Esophagus squamous epithelium (tissue), 5 donors: ENCODE measurements at regions not wholly inside any gene's neighbourhood (a gene's known extent, or its start where the extent isn't known, plus 50 kb on each side); places are given as distances from the start of the nearest gene placed in this dataset.
A peak's percentile ranks its signal among the peaks of the same experiment; 100 is the strongest.

Source experiments
- DNase-seq: peaks from one replicate; lab custom pipeline; 2025; lab: John Stamatoyannopoulos, UW
- H3K27ac ChIP-seq, 4 donors: fragments of 200-600 bp; sonication (generic); one replicate each; pipeline ENCODE4 v1.5.1; 2016 to 2019; ENCODE audit warnings: mild to moderate bottlenecking in 1 of 4
- H3K27me3 ChIP-seq, 4 donors: fragments of 200-600 bp; sonication (generic); 1 replicate in 3 of 4; 2 replicates in 1 of 4; pipeline versions ENCODE4 v1.5.1 to v1.6.0; 2017 to 2021; ENCODE audit warnings: antibody characterized with exemption in 1 of 4
- H3K36me3 ChIP-seq, 3 donors: fragments of 200-600 bp; sonication (generic); one replicate each; pipeline ENCODE4 v1.5.1; 2016 to 2019
- H3K4me1 ChIP-seq, 3 donors: fragments of 200-600 bp; sonication (generic); one replicate each; pipeline ENCODE4 v1.5.1; 2017 to 2019
- H3K4me3 ChIP-seq, 4 donors: fragments of 200-600 bp; sonication (generic); 1 replicate in 3 of 4; 2 replicates in 1 of 4; pipeline ENCODE4 v1.5.1; 2016 to 2019; ENCODE audit warnings: mild to moderate bottlenecking in 2 of 4, moderate library complexity in 1 of 4
- H3K9me3 ChIP-seq, 3 donors: fragments of 200-600 bp; sonication (generic); one replicate each; pipeline ENCODE4 v1.5.1; 2016 to 2019
- POLR2A ChIP-seq, 4 donors: fragments of 450-650 bp; IDR thresholded peaks; one replicate each; pipeline ENCODE4 v1.6.1; 2017; ENCODE audit warnings: antibody characterized with exemption in 4 of 4, mild to moderate bottlenecking in 4 of 4, moderate library complexity in 3 of 4
- WGBS, 2 donors: methylation state at CpG; one replicate each; pipeline ENCODE4 v1.1.5; 2018; 5-methylcytosine and 5-hydroxymethylcytosine counted together
- intact Hi-C: fragments of 100-400 bp; cut with DNase I; formaldehyde crosslinking; loops from one replicate; pipeline ENCODE4 v1.15.0; 2022
- TF ChIP-seq, protein P1 (sequence below), 6 experiments: fragments of 450-650 bp in 4 of 6; fragments of 200-600 bp in 2 of 6; sonication (generic) in 2 of 6; IDR thresholded peaks; one replicate each; pipeline ENCODE4 v1.5.1; 2016 to 2019; ENCODE audit warnings: antibody characterized with exemption in 6 of 6, mild to moderate bottlenecking in 4 of 6, moderate library complexity in 4 of 6
- donor health status: DM: yes; HTN: yes; CAD: no.

DNA sequence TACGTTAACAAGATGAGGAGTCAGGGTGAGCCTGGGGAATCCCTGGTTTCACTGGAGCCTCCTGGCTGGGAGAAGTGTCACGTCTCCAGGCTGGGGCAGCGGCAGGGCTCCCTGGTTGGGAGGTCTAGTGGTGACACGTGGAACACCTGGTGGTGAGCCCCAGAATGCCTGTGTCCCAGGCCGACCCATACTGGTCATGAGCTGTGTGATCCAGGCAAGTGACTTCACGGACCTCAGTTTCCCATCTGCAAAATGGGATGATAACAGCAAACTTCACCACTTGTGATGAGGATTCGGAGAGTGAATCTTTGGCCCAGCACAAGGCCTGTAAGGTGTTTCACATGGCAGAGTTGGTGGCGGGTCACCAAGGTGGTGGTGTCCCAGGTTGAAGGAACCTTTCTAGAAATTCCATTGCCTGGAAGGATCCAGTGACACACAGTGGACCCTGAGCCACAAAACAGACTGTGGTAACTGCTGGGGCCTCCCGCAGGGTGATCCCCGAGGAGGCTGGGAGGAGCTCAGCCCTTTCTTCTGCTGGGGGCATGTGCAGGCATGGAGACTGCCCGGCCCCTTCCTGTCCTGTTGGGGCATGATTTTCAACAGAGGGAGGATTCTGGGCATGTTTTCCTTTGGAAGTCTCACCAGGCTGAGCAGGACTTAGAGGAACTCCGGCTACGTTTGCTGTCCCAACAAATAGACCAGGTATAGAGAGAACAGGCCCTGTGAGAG lies 153.9 kb upstream of the IER5L start:
- no peak for DNase-seq
- WGBS, 2 donors = 63 to 65% methylated on average over 9 to 12 of the region's 13 CpGs
- peak overlapping the region; percentile 16 to 32 (median 27) for H3K4me3 ChIP-seq
- H3K27me3 ChIP-seq = no peaks in the 10 kb centered on the region
- intact Hi-C loops = no loop called here
- TF ChIP-seq, protein P1, sequence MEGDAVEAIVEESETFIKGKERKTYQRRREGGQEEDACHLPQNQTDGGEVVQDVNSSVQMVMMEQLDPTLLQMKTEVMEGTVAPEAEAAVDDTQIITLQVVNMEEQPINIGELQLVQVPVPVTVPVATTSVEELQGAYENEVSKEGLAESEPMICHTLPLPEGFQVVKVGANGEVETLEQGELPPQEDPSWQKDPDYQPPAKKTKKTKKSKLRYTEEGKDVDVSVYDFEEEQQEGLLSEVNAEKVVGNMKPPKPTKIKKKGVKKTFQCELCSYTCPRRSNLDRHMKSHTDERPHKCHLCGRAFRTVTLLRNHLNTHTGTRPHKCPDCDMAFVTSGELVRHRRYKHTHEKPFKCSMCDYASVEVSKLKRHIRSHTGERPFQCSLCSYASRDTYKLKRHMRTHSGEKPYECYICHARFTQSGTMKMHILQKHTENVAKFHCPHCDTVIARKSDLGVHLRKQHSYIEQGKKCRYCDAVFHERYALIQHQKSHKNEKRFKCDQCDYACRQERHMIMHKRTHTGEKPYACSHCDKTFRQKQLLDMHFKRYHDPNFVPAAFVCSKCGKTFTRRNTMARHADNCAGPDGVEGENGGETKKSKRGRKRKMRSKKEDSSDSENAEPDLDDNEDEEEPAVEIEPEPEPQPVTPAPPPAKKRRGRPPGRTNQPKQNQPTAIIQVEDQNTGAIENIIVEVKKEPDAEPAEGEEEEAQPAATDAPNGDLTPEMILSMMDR (IDR thresholded peaks at IDR 0.05) = peak in 1 of 6 experiments; percentile 9
- TF ChIP-seq POLR2A (IDR thresholded peaks at IDR 0.05) = peak in 1 of 4 donors; percentile 35
- peaks cover 0 to 12% (median 11%) of the 10 kb centered on the region in 3 donors for H3K9me3 ChIP-seq
- H3K36me3 ChIP-seq = no peaks in the 10 kb centered on the region
- H3K4me1 ChIP-seq = peaks cover 47 to 88% (median 58%) of the 10 kb centered on the region in 3 donors
- H3K27ac ChIP-seq = peak overlapping the region; percentile 86 to 96 (median 91)

DNA sequence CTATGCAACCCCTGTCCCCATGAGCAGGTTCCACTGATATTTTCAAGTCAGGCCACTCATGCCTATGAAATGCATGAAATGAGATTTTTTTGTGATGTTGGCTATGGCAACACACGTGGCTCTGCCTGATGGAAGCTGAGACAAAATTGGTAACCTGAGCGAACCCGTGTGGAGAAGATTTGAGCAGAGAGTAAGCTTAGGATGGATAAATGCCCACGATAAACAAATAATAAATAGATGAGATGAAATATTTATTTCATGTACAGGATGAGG lies 153.4 kb upstream of the IER5L start:
- 40 to 46% methylated on average over 4 of the region's 4 CpGs for WGBS, 2 donors
- Histone ChIP-seq H3K9me3 (peaks cover 0 to 12% (median 11%) of the 10 kb centered on the region in 3 donors), H3K27ac (peak overlapping the region; percentile 86 to 96 (median 91)), H3K4me3 (no peak overlapping the region), H3K4me1 (peaks cover 42 to 88% (median 55%) of the 10 kb centered on the region in 3 donors), H3K27me3 (no peaks in the 10 kb centered on the region), H3K36me3 (no peaks in the 10 kb centered on the region)
- intact Hi-C loops = no loop called here
- TF ChIP-seq POLR2A (IDR thresholded peaks at IDR 0.05) = no peak
- TF ChIP-seq, protein P1 (IDR thresholded peaks at IDR 0.05) = no peak
- DNase-seq = no peak

DNA sequence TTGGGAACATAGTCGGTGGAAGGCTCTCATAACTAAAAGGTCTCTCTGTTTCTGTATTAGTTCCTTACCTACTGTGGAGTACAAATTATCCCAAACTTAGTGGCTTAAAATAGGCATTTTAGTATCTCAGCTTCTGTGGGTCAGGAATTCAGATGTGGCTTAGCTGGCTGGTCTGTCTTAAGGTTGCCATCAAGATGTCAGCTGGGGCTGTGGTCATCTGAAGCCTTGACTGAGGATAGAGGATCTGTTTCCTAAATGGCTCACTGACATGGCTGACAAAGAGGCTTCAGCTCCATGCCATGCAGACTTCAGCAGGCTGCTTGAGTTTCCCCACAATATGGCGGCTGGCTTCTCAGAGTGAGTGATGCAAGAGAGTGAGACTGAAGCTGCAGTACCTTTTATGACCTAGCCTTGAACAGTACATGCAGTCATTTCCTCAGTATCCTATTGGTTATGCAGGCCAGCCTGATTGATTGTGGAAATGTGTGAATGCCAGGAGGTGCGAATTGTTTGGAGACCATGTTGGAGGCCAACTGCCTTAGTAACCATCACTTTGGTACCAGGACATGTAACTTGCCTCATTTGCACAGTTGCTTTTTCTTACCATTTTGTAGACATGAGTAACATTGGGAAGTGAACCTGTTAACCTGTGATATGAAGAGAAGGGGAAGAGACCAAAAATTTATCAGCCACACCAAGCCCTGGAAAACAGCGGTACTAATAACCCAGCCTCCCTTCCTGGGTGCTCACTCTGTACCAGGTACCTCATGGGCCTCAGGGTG lies 152.8 kb upstream of the IER5L start:
- intact Hi-C loops = no loop called here

DNA sequence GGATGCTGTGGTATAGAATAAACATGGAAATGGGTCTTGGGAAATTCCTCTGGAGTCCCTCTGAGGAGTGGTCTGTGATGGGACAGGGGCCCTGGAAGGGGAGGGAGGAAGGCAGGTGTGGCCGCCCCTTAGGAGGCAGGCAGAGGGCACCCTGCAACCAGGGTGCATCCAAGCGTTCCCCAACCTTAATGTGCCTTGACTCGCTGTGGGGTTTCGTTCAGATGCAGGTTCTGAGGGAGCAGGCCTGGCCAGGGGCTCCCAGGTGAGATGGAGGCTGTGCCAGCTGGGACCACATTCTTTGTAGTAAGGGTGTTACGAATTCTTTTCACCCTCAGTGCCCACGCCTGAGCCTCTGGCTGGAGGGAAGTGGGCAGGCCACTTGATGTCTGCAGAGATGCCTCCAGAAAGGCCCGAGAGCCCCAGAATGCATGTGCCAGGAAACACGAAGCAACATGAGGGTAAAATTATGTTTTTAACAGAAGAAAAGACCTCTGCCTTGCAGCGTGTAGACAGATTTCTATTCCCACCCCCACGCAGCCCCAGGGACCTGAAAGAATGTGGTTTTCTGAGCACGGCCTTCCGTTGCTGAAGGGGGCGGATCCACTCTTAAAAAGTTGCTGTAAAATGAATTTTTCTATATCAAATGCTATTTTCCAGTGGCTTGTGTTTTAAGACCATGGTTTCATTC lies 150.4 kb upstream of the IER5L start:
- Histone ChIP-seq H3K27me3 (no peaks in the 10 kb centered on the region), H3K4me1 (peaks cover 13 to 64% (median 26%) of the 10 kb centered on the region in 3 donors), H3K4me3 (no peak overlapping the region), H3K27ac (peak overlapping the region in 1 of 4 donors; percentile 39), H3K36me3 (no peaks in the 10 kb centered on the region), H3K9me3 (peaks cover 0 to 12% (median 11%) of the 10 kb centered on the region in 3 donors)
- TF ChIP-seq, protein P1 (IDR thresholded peaks at IDR 0.05) = no peak
- TF ChIP-seq POLR2A (IDR thresholded peaks at IDR 0.05) = no peak
- DNase-seq = no peak
- WGBS, 2 donors = 44 to 48% methylated on average over 8 to 12 of the region's 13 CpGs
- intact Hi-C loops = no loop called here

More for the DNA sequence above, 152.8 kb upstream of the IER5L start:
- H3K4me1 ChIP-seq = peaks cover 37 to 84% (median 50%) of the 10 kb centered on the region in 3 donors
- no peaks in the 10 kb centered on the region for H3K36me3 ChIP-seq
- H3K9me3 ChIP-seq = peaks cover 0 to 12% (median 11%) of the 10 kb centered on the region in 3 donors
- DNase-seq = no peak
- 86 to 100% methylated on average over 3 to 4 of the region's 4 CpGs for WGBS, 2 donors
- no peak overlapping the region for H3K4me3 ChIP-seq
- no peaks in the 10 kb centered on the region for H3K27me3 ChIP-seq
- TF ChIP-seq POLR2A (IDR thresholded peaks at IDR 0.05) = no peak
- TF ChIP-seq, protein P1 (IDR thresholded peaks at IDR 0.05) = peak in 2 of 6 experiments; percentile 7 to 24
- H3K27ac ChIP-seq = peak overlapping the region in 3 of 4 donors; percentile 90 to 96 (median 92)
